HG03095 (cell line): ENCODE measurements at regions not wholly inside any gene's neighbourhood (a gene's known extent, or its start where the extent isn't known, plus 50 kb on each side); places are given as distances from the start of the nearest gene placed in this dataset.
"Not testable (repeated sequence)": the region's sequence is repeated elsewhere in the genome, so short reads cannot be mapped to it uniquely, and the experiment has no call there.

Source experiments
- ATAC-seq: cut with Tn5 transposase; IDR thresholded peaks from one replicate; pipeline ENCODE4 v1.9.1; 2021; ENCODE audit warnings: moderate library complexity; ENCODE audit not compliant: unreplicated experiment

DNA sequence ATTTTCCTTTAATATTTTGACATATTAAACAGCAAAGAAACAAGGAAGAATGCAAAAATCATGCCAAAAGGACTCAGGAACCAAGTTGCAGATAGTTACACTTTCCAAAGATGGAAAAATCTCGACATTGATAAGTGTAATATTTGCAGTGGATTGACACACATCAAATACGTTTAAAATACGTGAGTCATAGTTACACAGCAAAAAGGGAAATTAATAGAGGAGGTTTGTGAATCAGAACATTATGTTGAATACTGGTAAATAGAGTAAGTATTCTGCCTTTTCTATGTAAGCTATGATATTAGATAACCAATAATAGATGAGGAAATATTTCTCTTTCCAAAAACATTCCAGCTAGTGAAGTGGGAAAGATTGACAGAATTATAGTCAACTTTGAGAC, 1761.3 kb upstream of the IGFBP7 start:
- no peak for ATAC-seq

DNA sequence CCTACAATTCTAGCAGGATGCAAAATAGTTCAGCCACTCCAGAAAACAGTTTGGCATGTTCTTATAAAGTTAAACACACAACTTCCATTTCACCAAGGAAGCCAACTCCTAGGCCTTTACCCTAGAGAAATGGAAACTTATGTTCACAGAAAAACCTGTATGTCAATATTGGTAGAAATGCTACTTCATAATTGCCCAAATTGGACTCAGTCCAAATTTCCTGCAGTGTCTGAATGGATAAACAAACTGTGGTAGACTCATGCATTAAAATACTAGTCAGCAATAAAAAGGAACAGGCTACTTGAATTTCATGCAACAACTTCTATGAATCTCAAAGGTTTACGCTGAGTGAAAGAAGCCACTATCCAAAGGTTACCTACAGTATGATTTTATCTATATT, 1738.8 kb upstream of the IGFBP7 start:
- no peak for ATAC-seq

DNA sequence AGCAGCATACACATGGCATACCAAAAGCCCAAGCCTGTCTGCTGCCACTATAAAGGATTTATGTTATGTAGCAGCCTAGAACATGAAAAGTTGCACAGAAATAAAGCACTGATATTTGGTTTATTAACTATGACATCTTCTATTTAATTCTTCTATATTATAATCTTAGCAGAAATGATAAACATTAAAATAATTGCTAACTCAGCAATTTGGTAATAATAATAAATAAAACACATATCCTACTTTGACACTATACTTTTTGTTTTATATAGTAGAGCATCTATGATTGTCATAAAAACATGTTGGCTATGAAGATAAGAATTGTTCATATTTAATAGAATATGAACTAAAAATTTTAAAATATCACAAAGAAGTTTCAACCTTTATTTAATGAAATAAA, 1733.3 kb upstream of the IGFBP7 start:
- ATAC-seq, result no peak

DNA sequence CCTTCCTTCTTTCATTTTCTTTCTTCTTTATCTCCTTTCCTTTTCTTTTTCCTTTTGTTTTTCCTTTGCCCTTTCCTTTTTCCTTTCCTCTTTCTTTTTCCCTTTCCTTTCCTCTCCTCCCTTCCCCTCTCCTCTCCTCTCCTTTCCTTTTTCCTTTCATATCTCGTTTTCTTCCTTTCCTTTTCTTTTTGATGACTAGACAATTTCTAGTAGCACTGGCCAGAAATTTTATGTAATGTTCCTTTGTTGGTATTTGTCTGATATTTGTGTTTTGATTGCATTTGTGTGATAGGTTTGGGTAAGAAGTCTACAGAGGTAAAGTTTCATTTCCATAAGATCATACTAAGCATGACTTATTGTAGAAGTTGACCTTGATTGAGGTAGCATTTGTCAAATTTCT, 1722.9 kb upstream of the IGFBP7 start:
- no peak for ATAC-seq

DNA sequence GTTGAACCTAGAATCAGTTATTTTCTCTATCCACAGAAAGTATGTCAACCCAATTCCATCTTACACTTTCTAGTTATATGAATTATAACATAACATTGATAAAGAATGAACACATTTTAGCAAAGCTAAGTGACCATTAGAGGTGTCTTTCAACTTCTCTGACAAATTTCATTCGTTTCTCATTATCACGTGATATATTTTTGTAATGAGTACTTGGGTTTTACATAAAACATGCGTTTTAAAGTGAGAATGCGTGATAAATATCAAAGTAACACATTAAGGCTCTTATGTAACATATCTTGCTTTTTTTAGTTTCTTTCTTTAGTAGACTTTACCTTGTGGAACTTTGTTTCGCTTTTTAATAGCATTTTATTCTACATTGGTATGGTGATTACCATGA, 1715.1 kb upstream of the IGFBP7 start:
- ATAC-seq, result no peak

DNA sequence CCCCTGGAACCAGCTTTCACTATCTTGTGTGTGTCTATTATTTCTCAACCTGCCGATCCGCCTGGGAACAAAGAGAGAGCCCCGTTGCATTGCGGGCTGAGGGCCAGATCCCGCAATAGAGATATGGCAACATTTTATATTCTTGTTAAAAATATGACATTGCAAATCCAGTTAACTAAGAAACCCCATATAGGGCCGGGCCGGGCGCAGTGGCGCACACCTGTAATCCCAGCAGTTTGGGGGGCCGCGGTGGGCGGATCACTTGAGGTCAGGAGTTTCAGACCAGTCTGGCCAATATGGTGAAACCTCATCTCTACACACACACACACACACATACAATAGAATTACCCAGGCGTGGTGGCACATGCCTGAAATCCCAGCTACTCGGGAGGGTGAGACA, 1708.4 kb upstream of the IGFBP7 start:
- not testable (repeated sequence) for ATAC-seq

DNA sequence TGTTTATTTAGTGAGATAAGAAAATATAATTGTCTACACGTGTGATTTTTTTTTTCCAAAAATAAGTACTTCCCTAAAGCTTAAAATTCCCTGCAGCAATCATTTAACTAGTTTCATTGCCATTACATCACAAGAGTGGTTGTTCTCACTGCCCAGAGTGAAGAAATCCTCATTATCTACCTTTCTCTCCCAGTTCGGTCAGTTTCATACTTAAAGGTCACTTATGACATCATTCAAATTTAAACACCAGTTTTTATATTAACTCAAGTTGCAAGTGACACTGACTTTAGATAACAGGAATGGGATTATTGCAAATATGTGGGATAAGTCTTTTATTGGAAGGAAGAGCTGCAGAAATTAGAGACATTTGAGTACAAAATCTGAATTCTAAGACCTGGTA, 1699.8 kb upstream of the IGFBP7 start:
- ATAC-seq, result no peak

DNA sequence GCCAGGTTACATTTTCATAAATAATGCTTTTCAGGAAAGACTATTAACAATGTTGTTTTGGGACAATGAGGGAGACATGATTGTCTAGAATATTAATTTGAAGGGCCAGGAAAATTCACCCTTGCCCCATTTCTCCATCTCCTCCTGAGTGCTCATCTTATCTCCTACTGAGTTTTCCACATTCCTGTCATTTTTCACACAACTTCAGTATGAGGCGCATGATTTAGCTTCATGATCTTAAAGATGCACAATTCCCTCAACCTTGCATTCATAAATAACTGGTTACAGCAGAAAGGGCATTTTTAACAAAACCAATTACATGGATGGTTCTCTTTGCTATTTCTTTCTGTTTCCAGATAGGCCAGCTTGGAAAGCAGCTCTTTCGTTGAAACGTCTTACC, 1699.2 kb upstream of the IGFBP7 start:
- no peak for ATAC-seq

DNA sequence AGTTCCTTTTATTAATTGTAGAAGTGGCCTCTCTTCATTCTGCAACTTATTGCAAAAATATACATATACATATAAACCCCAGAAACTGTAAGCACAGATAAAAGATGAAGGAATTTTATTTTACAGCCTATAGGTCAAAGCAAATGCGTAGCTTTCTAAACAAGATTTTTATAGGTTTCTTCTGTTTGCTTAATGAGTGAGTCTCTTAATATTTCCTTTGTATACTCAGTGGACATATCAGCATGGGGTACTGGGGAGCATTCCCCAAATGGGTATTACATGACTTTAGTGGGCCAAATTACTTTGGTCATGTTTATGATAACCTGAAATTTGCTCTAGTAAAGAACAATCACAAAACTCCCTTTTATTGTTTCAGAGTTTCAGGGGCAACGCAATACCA, 1698.6 kb upstream of the IGFBP7 start:
- no peak for ATAC-seq

DNA sequence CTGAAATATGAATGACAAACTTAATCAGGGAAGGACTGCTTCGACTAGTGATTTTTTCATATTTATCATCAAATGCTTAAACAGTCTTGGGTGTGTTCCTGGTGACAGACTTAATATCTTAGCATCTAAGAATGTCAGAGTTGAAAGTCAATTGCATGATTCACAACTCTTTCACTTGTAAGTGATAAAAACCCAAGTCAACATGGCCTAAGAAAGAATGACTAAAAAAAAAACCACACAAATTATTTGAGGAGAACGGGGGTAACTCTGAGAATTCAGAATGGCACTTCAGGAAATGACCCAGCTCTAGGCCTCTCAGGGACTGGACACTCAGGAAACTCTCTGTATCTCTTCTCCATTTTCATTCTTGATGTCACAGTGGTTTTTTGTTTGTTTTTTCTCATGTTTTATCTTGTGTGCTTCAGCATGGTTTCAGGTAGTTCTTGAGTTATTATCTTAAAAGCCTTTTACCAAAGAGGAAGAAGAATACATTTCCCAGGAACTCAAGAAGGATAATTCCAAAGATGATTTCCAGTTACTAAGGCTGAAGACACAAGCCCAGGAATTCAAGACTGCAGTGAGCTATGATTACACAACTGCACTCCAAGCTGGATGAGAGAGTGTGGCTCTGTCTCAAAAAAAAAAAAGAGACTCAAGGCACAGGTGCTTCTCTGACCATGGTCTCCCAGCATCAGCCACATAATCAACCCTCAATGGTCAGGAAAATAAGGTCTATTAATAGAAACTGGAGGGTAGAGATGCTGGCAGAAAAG, 1697.8 kb upstream of the IGFBP7 start:
- no peak for ATAC-seq

DNA sequence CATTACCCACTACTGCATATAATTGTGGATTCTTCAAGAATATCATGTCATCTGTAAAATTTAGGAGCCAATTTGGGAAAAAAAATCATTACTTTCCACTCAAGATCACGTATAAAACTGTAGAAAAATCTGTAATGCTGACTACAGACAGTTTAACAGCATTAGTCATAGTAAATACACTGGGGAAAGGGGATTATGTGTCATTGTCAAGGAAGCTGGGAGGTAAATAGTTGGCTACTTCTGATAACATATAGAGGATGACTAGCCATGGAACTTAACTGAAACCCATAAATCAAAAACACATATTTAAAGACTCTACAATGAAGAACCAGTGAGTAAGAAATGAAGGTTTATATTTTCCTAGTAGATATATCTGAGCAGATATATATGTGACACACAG, 1666.4 kb upstream of the IGFBP7 start:
- no peak for ATAC-seq

DNA sequence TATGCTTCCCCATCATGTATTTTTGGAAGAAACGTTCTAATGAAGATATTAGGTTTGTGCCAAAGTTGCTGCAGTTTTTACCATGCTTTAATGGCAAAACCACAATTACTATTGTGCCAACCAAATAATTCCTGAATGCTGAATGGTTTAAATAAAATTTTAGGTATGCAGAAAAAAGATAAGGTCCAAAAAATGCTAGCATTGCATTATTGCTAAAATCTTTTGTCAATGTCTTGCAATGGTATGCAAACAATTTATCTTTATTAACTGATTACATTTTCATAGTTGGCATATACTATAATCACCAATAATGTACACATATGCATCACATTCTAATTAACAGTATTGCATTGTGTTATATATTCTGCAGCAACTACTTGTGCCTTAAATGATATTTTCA, 1657.4 kb upstream of the IGFBP7 start:
- no peak for ATAC-seq

DNA sequence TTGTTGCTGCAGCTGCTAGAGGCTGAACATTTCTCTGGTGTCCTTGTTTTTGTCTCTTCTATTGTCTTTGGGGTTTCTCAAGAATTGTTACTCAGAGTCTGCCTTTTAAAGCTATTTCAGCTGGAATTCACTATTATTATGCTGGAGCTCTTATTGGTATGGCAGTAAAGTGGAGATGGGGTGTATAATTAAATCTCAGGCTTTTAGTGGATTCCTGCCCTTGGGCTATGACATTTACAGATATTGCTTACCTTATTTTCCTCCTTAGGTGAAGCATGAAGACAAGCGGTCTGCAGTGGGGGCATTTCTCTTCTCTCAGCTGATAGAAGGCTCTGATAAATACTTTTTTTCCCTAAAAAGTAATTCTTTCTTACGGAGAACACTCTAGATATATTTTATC, 1656.6 kb upstream of the IGFBP7 start:
- ATAC-seq, result no peak

DNA sequence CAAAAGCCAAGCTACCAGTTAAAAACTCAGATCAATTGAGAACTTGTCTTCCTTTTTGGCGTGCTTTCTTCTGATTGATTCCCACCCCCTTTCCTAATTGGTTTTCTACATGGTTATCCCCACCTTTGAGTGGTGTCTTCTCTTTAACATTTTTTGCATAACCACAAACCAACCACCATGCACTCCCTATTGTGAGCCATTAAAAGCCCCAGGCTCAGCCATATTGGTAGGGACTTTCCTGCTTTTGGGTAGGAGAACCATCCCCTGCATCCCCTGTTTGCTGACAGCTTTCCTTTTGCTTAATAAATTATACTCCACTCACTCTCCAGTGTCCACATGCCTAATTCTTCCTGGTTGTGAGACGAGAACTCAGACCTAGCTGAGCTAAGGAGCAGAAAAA, 1651.4 kb upstream of the IGFBP7 start:
- ATAC-seq, result no peak

DNA sequence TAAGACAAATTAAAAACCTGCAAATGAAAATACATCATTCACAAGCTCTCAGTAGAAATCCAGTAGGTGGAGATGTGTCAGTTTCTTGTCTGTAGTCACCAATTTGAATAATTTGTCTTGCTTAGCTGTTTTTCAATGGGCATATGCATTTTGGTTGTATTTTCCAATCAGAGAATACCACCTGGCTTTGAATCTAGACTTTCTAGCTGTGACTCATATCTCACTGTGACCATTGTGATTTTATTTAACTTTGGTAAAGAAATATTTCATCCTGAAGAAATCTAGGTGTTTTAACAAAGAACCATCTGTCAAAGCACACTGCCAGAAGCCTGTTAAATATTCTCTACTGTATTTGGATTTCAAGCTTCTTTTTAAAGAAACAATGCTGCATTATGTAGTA, 1650.6 kb upstream of the IGFBP7 start:
- no peak for ATAC-seq

DNA sequence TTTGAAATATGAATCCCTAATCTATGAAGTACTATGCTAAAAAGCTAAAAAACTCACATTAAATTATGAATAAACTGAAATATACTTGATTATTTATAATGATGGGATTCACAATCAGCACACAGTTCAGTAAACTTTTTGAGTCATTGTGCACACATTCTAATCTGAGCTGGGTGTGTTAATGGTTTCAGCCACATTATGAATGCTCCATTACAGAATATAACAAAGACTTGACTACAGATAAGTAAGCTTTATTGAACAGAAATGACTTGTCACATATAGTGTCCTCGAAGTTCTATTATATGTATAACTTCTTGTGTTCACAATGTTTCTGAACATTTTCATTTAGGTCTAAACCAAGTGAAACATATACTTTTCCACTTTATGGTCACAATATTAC, 1649.9 kb upstream of the IGFBP7 start:
- ATAC-seq, result no peak

DNA sequence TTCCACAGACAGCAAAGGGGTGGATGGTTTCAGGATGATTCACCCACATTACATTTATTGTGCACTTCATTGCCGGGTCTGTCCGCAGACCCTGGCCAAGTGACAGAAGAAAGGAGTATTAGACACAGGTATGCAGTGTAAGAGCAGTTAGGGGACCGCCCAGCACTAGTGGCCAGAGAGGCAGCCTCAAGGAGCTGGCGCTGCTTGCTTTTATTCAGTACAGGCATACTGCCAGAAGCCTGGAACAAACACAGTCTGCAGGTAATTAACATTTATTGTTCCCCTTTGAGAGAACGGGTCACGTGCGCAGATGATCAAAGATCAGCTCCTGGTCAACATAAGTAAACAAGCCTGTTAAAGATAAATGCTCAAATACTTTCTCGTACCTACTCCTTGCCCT, 1639.0 kb upstream of the IGFBP7 start:
- ATAC-seq, result no peak

DNA sequence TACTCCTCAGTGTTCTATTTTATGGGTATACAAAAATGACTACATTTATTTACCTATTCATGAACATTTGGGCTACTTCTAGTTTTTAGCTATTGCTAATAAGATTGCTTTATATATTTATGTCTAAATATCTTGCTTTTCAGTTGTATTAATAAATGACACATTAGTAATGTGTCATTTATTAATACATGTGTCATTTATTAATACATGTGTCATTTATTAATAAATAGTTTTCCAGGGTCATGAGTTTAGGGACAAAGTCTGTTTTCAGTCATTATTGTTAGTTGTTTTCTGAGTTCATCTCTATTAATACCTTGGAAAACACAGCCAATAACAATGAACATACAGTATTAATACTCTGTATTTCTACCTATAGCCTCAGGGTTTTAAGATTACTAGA, 1630.7 kb upstream of the IGFBP7 start:
- ATAC-seq, result no peak

DNA sequence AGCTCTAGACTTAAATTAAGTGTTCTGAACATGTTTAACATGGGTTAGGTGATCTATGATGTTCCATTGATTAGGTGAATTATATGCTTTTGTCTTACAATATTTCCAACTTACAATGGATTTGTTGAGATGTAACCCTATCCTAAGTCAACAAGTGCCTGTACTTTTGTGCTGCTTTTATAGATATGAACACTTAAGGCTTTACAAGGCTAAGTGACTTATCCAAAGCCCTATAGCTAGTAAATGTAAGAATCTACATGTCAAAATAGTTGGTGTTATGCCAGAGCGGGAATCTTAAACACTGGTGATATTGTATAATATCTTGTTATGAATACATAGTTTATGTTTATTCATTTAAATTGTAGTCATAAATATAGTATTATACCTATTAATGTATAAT, 1629.1 kb upstream of the IGFBP7 start:
- no peak for ATAC-seq

DNA sequence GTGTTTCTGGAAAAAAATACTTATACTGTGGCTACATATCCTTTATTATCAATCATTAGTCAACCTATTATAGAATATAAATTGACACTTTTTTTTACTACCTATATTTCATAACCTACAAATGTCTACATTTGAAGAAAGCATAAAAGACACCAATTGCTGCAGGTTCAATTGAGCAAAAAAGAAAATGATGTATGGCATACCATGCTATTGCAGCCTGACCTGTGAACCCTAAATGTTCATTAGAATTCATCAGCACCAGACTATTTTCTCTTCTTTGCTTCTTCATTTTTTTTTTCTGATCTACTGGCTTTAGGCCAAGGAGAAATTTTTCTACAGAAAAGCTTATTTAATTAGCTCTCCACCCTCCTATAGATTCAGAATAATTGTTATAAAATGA, 1628.2 kb upstream of the IGFBP7 start:
- no peak for ATAC-seq

DNA sequence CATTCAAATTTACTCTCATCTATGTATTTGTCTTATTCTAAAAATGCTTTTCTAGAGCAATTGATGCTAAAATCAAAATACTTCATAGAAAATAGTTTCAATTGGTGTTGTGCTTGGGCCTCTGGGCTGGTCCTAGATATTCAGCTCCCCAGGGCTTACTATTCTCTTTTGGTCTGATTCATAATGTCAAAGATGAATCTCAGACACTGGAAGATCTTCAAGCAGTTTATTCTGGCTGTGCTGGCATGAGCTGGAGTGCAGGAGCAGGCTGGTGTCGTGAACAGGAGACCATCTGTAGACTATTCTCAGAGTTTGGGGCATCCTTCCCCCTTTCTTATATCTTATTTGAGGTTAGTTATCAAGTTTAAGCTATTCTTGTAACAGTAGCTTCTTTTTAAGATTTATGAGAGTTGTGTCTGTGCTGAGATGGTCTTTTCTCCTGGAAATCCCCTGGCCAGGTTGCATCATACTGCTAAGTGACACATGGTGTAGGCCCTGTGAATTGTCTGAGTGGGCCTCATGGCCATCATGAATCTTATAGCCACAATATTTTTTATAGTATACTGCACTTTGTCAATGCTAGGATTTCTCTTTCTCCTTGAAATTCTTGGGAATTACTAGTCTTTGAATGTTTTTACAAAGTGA, 1624.0 kb upstream of the IGFBP7 start:
- no peak for ATAC-seq

DNA sequence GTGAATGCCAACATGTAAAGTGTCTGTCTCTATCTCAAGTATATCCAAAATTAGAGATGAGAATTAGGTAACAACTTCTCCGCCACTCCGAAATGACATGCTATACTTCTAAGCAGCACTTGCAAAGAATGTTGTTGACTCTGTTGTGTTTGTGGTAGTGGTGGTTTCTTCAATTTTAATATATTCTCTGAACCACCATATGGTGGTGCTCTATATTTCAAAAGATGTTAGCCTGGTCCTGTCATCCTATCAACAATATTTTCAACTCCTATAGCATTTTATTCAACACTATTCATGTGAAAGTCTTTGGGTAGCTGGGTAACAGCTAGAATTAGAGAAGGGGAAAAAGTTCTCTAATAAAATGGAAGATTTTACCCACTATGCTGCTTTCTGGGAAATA, 1622.8 kb upstream of the IGFBP7 start:
- ATAC-seq, result no peak

DNA sequence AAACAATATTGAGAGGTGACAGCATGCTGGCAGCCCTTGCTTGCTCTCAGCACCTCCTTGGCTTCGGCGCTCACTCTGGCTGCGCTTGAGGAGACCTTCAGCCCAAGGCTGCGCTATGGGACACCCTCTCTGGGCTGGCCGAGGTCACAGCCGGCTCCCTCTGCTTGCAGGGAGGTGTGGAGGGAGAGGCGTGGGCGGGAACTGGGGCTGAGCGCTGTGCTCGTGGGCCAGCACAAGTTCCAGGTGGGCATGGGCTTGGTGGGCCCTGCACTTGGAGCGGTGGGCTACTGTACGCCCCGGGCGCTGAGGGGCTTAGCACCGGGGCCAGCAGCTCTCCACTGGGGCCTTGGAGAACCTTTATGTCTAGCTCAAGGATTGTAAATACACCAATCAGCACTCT, 1613.8 kb upstream of the IGFBP7 start:
- ATAC-seq, result no peak
